ENCODE measurements at regions not wholly inside any gene's neighbourhood (a gene's known extent, or its start where the extent isn't known, plus 50 kb on each side); places are given as distances from the start of the nearest gene placed in this dataset.

GRCh38 chr9:73083519-73083918, 68.1 kb upstream of the ANXA1 start:
- Mint-ChIP-seq H3K27ac (ENCODE audit: unreplicated experiment) (no peak overlapping the region), H3K27me3 (ENCODE audit: insufficient read depth, unreplicated experiment) (no peaks in the 10 kb centered on the region), H3K9me3 (ENCODE audit: unreplicated experiment) (no peaks in the 10 kb centered on the region), H3K4me3 (ENCODE audit: unreplicated experiment) (no peak overlapping the region), H3K36me3 (ENCODE audit: insufficient read depth, unreplicated experiment) (no peaks in the 10 kb centered on the region), H3K4me1 (ENCODE audit: low read depth, unreplicated experiment) (no peaks in the 10 kb centered on the region)
- ChIA-PET CTCF (no interaction called here), POLR2A (no interaction called here)
- TF ChIP-seq CTCF (IDR thresholded peaks at IDR 0.05; ENCODE audit: insufficient read depth in 1 of 2, low read depth in 1 of 2, low read length in 1 of 2, severe bottlenecking in 1 of 2, unreplicated experiment in 1 of 2): no peak
- Histone ChIP-seq H3K27me3 (replicated peaks; ENCODE audit: control insufficient read depth, insufficient read depth, low read length) (no peaks in the 10 kb centered on the region), H3K36me3 (ENCODE audit: control insufficient read depth, insufficient read depth, low read length) (no peaks in the 10 kb centered on the region), H3K9me3 (no peaks in the 10 kb centered on the region), H3K4me1 (no peaks in the 10 kb centered on the region), H3K4me3 (ENCODE audit: low read depth, low read length) (no peak overlapping the region)
- intact Hi-C loops (cut with micrococcal nuclease; ENCODE audit: unreplicated experiment): no loop called here
- no TSS peak for BruUV-seq (replicated peaks)
- DNase-seq: no peak

- Histone ChIP-seq H3K4me1 (no peaks in the 10 kb centered on the region), H3K9me3 (no peaks in the 10 kb centered on the region), H3K27me3 (replicated peaks; ENCODE audit: control insufficient read depth, insufficient read depth, low read length) (no peaks in the 10 kb centered on the region), H3K4me3 (ENCODE audit: low read depth, low read length) (no peak overlapping the region), H3K36me3 (ENCODE audit: control insufficient read depth, insufficient read depth, low read length) (no peaks in the 10 kb centered on the region)
- Mint-ChIP-seq H3K4me1 (ENCODE audit: low read depth, unreplicated experiment) (no peaks in the 10 kb centered on the region), H3K36me3 (ENCODE audit: insufficient read depth, unreplicated experiment) (no peaks in the 10 kb centered on the region), H3K27me3 (ENCODE audit: insufficient read depth, unreplicated experiment) (no peaks in the 10 kb centered on the region), H3K4me3 (ENCODE audit: unreplicated experiment) (no peak overlapping the region), H3K9me3 (ENCODE audit: unreplicated experiment) (no peaks in the 10 kb centered on the region), H3K27ac (ENCODE audit: unreplicated experiment) (no peak overlapping the region)
- intact Hi-C loops (cut with micrococcal nuclease; ENCODE audit: unreplicated experiment): loop anchor here (1.0 kb wide), 2 partner anchors 211 to 225 kb away; no protein-coding TSS in a partner anchor
- ChIA-PET POLR2A (no interaction called here), CTCF (interaction anchor here (1.1 kb wide), 1 partner anchor 225 kb away, joined by 7 read pairs; no protein-coding TSS in a partner anchor)
- peak; percentile 29 to 35 for TF ChIP-seq CTCF (IDR thresholded peaks at IDR 0.05; ENCODE audit: insufficient read depth in 1 of 2, low read depth in 1 of 2, low read length in 1 of 2, severe bottlenecking in 1 of 2, unreplicated experiment in 1 of 2)
- no TSS peak for BruUV-seq (replicated peaks)
- DNase-seq: peak in 1 of 2 experiments; percentile 0
Measured at GRCh38 chr9:73081979-73082657, 69.5 kb upstream of the ANXA1 start.

GRCh38 chr9:73080110-73080694, 71.5 kb upstream of the ANXA1 start:
- Mint-ChIP-seq H3K36me3 (ENCODE audit: insufficient read depth, unreplicated experiment) (no peaks in the 10 kb centered on the region), H3K4me3 (ENCODE audit: unreplicated experiment) (no peak overlapping the region), H3K27ac (ENCODE audit: unreplicated experiment) (no peak overlapping the region), H3K9me3 (ENCODE audit: unreplicated experiment) (no peaks in the 10 kb centered on the region), H3K27me3 (ENCODE audit: insufficient read depth, unreplicated experiment) (no peaks in the 10 kb centered on the region), H3K4me1 (ENCODE audit: low read depth, unreplicated experiment) (no peaks in the 10 kb centered on the region)
- ChIA-PET CTCF (interaction anchor here (0.6 kb wide), 1 partner anchor 54 kb away, joined by 5 read pairs; no protein-coding TSS in a partner anchor), POLR2A (no interaction called here)
- H3K27me3 ChIP-seq (replicated peaks; ENCODE audit: control insufficient read depth, insufficient read depth, low read length): no peaks in the 10 kb centered on the region
- no peaks in the 10 kb centered on the region for H3K36me3 ChIP-seq (ENCODE audit: control insufficient read depth, insufficient read depth, low read length)
- no peaks in the 10 kb centered on the region for H3K4me1 ChIP-seq
- intact Hi-C loops (cut with micrococcal nuclease; ENCODE audit: unreplicated experiment): no loop called here
- no peak overlapping the region for H3K4me3 ChIP-seq (ENCODE audit: low read depth, low read length)
- TF ChIP-seq CTCF (IDR thresholded peaks at IDR 0.05; ENCODE audit: insufficient read depth in 1 of 2, low read depth in 1 of 2, low read length in 1 of 2, severe bottlenecking in 1 of 2, unreplicated experiment in 1 of 2): no peak
- H3K9me3 ChIP-seq: no peaks in the 10 kb centered on the region
- no peak for DNase-seq
- BruUV-seq (replicated peaks): no TSS peak

Data from Caco-2 (cell line).